ENCODE measurements at regions not wholly inside any gene's neighbourhood (a gene's known extent, or its start where the extent isn't known, plus 50 kb on each side); places are given as distances from the start of the nearest gene placed in this dataset.

DNA sequence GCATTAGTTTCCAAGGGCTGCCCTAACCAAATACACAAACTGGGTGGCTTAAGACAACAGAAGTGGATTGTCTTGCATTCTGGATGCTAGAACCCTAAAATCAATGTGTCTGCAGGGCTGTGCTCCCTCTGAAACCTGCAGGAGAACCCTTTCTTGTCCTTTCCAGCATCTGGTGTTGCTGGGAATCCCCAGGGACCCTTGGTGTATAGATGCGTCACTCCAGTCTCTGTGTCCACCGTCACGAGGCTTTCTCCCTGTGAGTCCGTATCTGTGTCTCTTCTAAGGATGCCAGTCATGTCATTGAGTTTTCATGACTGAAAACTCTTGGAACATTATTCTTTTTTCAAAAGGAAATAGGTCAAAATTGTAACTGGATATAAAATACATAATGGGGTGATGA lies 142.9 kb downstream of the RNASET2 start:
- WGBS (ENCODE audit: insufficient coverage) = 89% methylated on average over 1 of the region's 4 CpGs
- Histone ChIP-seq H3K36me3 (ENCODE audit: control insufficient read depth, insufficient read depth, low read length) (no peaks in the 10 kb centered on the region), H3K27me3 (ENCODE audit: control insufficient read depth, insufficient read depth, low read length) (no peaks in the 10 kb centered on the region), H3K9me3 (ENCODE audit: control insufficient read depth, insufficient read depth, low read length) (no peaks in the 10 kb centered on the region), H3K4me3 (ENCODE audit: low read depth, low read length) (no peak overlapping the region), H3K4me1 (ENCODE audit: control insufficient read depth, insufficient read depth, low read length) (no peaks in the 10 kb centered on the region), H3K27ac (ENCODE audit: low read depth, low read length) (no peak overlapping the region)
- no peak for DNase-seq (ENCODE audit: low read depth in 4 of 6, low spot score in 6 of 6)

DNA sequence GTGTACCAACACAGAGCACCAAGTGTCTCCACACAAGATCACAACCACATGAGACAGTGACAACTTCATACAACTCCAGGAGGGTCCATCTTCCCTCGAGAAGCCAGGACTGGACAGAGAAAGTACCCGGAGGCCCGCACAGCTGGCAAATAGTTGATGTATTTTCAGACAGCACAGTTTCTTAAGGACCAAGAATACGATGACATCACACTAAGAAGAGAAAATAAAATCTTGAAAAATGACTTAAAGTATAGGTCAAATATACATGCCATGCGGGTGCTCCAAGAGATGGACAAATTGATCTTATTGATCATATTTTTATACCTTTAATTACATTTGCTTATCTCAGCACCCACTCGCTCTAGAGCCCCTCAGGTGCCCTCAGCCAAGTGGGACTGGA lies 145.5 kb downstream of the RNASET2 start:
- no peak for DNase-seq (ENCODE audit: low read depth in 4 of 6, low spot score in 6 of 6)
- H3K9me3 ChIP-seq (ENCODE audit: control insufficient read depth, insufficient read depth, low read length) = peaks cover 4% of the 10 kb centered on the region
- WGBS (ENCODE audit: insufficient coverage) = 100% methylated on average over 1 of the region's 6 CpGs

DNA sequence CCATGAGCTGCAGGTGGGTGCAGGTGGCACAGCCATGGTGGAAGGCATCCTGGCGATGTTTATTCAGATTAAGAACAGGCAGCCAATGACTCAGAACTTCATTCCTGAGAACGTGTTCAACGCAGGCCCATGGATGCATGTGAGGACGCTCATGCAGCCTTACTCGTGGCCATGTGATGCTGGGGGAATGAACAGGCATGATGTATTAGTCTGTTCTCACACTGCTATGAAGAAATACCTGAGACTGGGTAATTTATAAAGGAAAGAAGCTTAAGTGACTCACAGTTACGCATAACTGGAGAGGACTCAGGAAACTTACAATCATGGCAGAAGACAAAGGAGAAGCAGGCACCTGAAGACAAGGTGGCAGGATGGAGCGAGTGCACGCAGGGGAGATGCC lies 146.6 kb downstream of the RNASET2 start:
- H3K4me3 ChIP-seq (ENCODE audit: low read depth, low read length) = no peak overlapping the region
- H3K4me1 ChIP-seq (ENCODE audit: control insufficient read depth, insufficient read depth, low read length) = no peaks in the 10 kb centered on the region
- no peak for DNase-seq (ENCODE audit: low read depth in 4 of 6, low spot score in 6 of 6)
- H3K9me3 ChIP-seq (ENCODE audit: control insufficient read depth, insufficient read depth, low read length) = peaks cover 4% of the 10 kb centered on the region
- no peak overlapping the region for H3K27ac ChIP-seq (ENCODE audit: low read depth, low read length)
- H3K36me3 ChIP-seq (ENCODE audit: control insufficient read depth, insufficient read depth, low read length) = no peaks in the 10 kb centered on the region
- WGBS (ENCODE audit: insufficient coverage) = 93% methylated on average over 8 of the region's 8 CpGs
- H3K27me3 ChIP-seq (ENCODE audit: control insufficient read depth, insufficient read depth, low read length) = no peaks in the 10 kb centered on the region

More for the DNA sequence above, 145.5 kb downstream of the RNASET2 start:
- H3K36me3 ChIP-seq (ENCODE audit: control insufficient read depth, insufficient read depth, low read length) = no peaks in the 10 kb centered on the region
- no peak overlapping the region for H3K27ac ChIP-seq (ENCODE audit: low read depth, low read length)
- H3K4me3 ChIP-seq (ENCODE audit: low read depth, low read length) = no peak overlapping the region
- no peaks in the 10 kb centered on the region for H3K27me3 ChIP-seq (ENCODE audit: control insufficient read depth, insufficient read depth, low read length)
- H3K4me1 ChIP-seq (ENCODE audit: control insufficient read depth, insufficient read depth, low read length) = no peaks in the 10 kb centered on the region

DNA sequence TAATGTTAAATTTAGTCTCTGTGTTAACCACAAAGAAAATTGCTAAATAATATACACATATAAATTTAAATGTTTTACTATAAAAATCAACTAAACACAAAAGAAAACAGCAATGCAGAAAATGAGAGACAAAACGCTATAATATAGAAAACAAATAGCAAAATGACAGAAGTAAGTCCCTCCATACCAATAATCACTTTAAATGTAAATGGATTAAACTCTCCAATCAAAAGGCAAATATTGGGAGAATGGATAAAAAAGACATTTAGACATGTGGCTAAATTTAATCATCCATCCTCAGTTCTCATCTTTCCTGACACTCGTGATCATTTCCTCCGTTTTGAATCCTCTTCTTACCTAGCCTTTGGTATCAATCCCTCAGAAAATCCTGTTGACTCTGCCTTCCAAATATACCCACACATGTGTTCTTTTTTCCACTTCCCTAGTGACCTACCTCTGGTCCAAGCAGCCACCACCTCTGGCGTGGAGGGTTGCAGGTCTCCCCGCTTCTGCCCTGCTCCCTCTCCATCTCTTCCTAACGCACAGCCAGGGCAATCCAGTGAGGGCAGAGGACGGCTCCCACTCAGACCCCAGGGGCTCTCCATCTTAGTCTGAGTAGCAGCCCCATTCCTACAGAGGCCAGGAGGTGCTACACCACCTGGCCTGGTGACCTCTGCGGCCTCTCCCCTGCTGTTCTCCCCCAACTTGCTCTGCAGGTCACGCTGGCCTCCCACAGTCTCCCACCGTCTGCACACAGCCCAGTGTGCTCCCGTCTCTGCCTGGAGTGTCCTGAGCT lies 149.2 kb downstream of the RNASET2 start:
- Histone ChIP-seq H3K9me3 (ENCODE audit: control insufficient read depth, insufficient read depth, low read length) (peaks cover 4% of the 10 kb centered on the region), H3K36me3 (ENCODE audit: control insufficient read depth, insufficient read depth, low read length) (no peaks in the 10 kb centered on the region), H3K4me1 (ENCODE audit: control insufficient read depth, insufficient read depth, low read length) (no peaks in the 10 kb centered on the region), H3K27ac (ENCODE audit: low read depth, low read length) (no peak overlapping the region), H3K4me3 (ENCODE audit: low read depth, low read length) (no peak overlapping the region), H3K27me3 (ENCODE audit: control insufficient read depth, insufficient read depth, low read length) (no peaks in the 10 kb centered on the region)
- WGBS (ENCODE audit: insufficient coverage) = 96% methylated on average over 10 of the region's 11 CpGs
- no peak for DNase-seq (ENCODE audit: low read depth in 4 of 6, low spot score in 6 of 6)

DNA sequence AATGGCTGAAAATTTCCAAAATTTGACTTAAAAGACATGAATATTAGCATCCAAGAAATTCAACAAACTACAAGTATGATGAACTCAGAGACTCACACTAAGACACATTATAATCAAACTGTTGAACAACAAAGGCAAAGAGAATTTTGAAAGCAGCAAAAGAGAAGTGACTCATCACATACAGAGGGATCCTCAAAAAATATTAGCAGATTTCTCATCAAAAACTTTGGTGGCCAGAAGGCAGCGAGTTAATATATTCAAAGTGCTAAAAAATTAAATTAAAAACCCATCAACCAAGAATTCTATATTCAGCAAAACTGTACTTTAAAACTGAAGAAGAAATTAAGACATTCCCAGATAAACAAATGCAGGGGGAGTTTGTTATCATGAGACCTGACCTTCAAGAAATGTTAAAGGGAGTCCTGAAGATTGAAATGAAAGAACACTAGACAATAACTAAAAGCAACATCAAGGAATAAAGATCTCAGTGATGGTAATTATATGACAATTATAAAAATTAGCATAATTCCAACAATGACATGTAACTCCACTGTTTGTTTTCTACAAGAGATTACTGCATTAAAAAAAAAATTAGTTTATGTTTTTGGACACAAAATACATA lies 150.0 kb downstream of the RNASET2 start:
- Histone ChIP-seq H3K27me3 (ENCODE audit: control insufficient read depth, insufficient read depth, low read length) (no peaks in the 10 kb centered on the region), H3K27ac (ENCODE audit: low read depth, low read length) (no peak overlapping the region), H3K4me1 (ENCODE audit: control insufficient read depth, insufficient read depth, low read length) (no peaks in the 10 kb centered on the region), H3K9me3 (ENCODE audit: control insufficient read depth, insufficient read depth, low read length) (peaks cover 4% of the 10 kb centered on the region), H3K36me3 (ENCODE audit: control insufficient read depth, insufficient read depth, low read length) (no peaks in the 10 kb centered on the region), H3K4me3 (ENCODE audit: low read depth, low read length) (no peak overlapping the region)
- WGBS (ENCODE audit: insufficient coverage) = no CpG with 5 or more reads among the region's 1 CpG
- DNase-seq (ENCODE audit: low read depth in 4 of 6, low spot score in 6 of 6) = no peak

DNA sequence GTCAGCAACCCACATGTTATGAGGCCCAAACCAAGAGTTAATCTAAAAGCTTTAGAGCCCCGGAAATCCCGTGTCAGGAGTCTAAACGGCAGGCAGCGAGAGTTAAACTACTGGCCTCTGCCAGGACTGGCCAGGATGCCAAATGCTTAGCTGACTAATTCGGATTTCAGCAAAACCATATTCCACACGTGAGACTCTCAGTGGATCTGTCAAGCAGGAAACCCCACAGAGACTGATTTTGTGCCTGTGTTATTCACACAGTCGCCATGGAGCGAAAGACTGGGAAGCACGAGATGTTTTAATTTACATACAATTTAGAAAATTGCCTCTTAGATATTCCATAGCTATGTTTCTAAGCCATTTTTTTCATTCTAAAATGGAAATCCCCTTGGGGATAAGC lies 152.9 kb downstream of the RNASET2 start:
- H3K27ac ChIP-seq (ENCODE audit: low read depth, low read length) = no peak overlapping the region
- peaks cover 4% of the 10 kb centered on the region for H3K9me3 ChIP-seq (ENCODE audit: control insufficient read depth, insufficient read depth, low read length)
- H3K4me1 ChIP-seq (ENCODE audit: control insufficient read depth, insufficient read depth, low read length) = peaks cover 6% of the 10 kb centered on the region
- peak in 2 of 6 donors; percentile 47 to 78 for DNase-seq (ENCODE audit: low read depth in 4 of 6, low spot score in 6 of 6)
- no peak overlapping the region for H3K4me3 ChIP-seq (ENCODE audit: low read depth, low read length)
- 20% methylated on average over 6 of the region's 9 CpGs for WGBS (ENCODE audit: insufficient coverage)
- no peaks in the 10 kb centered on the region for H3K27me3 ChIP-seq (ENCODE audit: control insufficient read depth, insufficient read depth, low read length)
- no peaks in the 10 kb centered on the region for H3K36me3 ChIP-seq (ENCODE audit: control insufficient read depth, insufficient read depth, low read length)

DNA sequence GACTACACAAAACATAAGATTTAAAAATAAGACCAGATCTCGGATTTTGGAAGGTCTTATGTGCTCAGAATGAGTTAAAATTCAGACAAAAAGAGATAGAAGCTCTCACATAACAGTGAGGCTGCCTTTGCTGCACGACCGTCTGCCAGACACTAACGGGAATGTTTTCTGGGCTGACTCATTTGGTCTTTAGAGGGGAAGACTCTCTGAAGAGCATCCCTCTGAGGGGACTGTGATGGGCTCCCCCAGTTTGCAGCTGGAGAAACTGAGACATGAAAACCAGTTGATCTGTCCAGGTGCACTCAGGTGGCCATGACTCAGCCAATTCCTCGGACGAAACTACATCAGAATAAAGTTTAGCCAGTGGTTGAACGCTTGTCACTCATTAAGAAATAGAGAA lies 153.9 kb downstream of the RNASET2 start:
- peaks cover 4% of the 10 kb centered on the region for H3K9me3 ChIP-seq (ENCODE audit: control insufficient read depth, insufficient read depth, low read length)
- no peaks in the 10 kb centered on the region for H3K36me3 ChIP-seq (ENCODE audit: control insufficient read depth, insufficient read depth, low read length)
- H3K4me3 ChIP-seq (ENCODE audit: low read depth, low read length) = no peak overlapping the region
- H3K27ac ChIP-seq (ENCODE audit: low read depth, low read length) = no peak overlapping the region
- peak in 1 of 6 donors; percentile 26 for DNase-seq (ENCODE audit: low read depth in 4 of 6, low spot score in 6 of 6)
- peaks cover 6% of the 10 kb centered on the region for H3K4me1 ChIP-seq (ENCODE audit: control insufficient read depth, insufficient read depth, low read length)
- no peaks in the 10 kb centered on the region for H3K27me3 ChIP-seq (ENCODE audit: control insufficient read depth, insufficient read depth, low read length)
- WGBS (ENCODE audit: insufficient coverage) = 27% methylated on average over 3 of the region's 7 CpGs

DNA sequence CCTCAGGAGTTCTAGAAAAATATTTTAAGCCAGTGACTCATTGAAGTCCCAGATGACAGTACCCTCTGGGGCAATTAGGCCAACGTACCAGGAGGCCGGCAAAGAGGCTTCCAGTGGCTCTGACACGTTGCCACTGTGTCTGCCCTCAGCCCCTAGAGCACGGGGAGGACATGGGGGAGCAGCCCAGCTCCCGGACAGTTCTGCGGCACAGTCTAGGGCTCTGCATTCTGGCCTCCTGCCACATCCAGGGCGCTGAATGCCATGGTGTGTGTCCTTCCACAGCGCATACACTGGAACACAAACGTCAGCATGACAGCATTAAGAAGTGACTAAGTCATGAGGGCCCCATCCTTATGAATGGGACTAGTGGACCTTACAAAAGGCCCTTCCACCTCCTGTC lies 156.2 kb downstream of the RNASET2 start:
- no peaks in the 10 kb centered on the region for H3K27me3 ChIP-seq (ENCODE audit: control insufficient read depth, insufficient read depth, low read length)
- no peak overlapping the region for H3K4me3 ChIP-seq (ENCODE audit: low read depth, low read length)
- H3K36me3 ChIP-seq (ENCODE audit: control insufficient read depth, insufficient read depth, low read length) = no peaks in the 10 kb centered on the region
- H3K9me3 ChIP-seq (ENCODE audit: control insufficient read depth, insufficient read depth, low read length) = no peaks in the 10 kb centered on the region
- H3K27ac ChIP-seq (ENCODE audit: low read depth, low read length) = no peak overlapping the region
- peaks cover 6% of the 10 kb centered on the region for H3K4me1 ChIP-seq (ENCODE audit: control insufficient read depth, insufficient read depth, low read length)
- 45% methylated on average over 9 of the region's 9 CpGs for WGBS (ENCODE audit: insufficient coverage)
- no peak for DNase-seq (ENCODE audit: low read depth in 4 of 6, low spot score in 6 of 6)

DNA sequence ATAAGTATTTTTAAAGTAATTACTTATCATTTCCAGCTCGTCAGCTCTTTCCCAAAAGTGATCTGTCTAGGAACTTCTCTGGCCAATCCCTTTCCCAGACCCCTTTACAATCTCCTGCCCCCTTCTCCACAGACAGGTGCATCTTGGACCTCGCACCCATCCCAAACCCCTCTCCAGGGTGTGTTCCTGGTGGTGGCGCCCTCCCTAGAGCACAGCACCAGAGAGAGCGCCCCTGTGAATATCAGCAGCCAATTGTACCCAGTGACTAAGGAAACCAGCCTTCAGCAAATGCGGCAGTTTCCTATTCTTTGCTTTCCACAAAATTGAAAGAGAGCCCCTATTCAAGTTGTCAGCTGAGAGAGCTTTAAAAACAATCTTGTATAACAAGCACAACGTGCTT lies 157.7 kb downstream of the RNASET2 start:
- no peak overlapping the region for H3K27ac ChIP-seq (ENCODE audit: low read depth, low read length)
- H3K4me3 ChIP-seq (ENCODE audit: low read depth, low read length) = no peak overlapping the region
- DNase-seq (ENCODE audit: low read depth in 4 of 6, low spot score in 6 of 6) = peak in 2 of 6 donors; percentile 9 to 16
- H3K4me1 ChIP-seq (ENCODE audit: control insufficient read depth, insufficient read depth, low read length) = peaks cover 6% of the 10 kb centered on the region
- no peaks in the 10 kb centered on the region for H3K36me3 ChIP-seq (ENCODE audit: control insufficient read depth, insufficient read depth, low read length)
- H3K27me3 ChIP-seq (ENCODE audit: control insufficient read depth, insufficient read depth, low read length) = no peaks in the 10 kb centered on the region
- H3K9me3 ChIP-seq (ENCODE audit: control insufficient read depth, insufficient read depth, low read length) = no peaks in the 10 kb centered on the region
- 44% methylated on average over 6 of the region's 6 CpGs for WGBS (ENCODE audit: insufficient coverage)

DNA sequence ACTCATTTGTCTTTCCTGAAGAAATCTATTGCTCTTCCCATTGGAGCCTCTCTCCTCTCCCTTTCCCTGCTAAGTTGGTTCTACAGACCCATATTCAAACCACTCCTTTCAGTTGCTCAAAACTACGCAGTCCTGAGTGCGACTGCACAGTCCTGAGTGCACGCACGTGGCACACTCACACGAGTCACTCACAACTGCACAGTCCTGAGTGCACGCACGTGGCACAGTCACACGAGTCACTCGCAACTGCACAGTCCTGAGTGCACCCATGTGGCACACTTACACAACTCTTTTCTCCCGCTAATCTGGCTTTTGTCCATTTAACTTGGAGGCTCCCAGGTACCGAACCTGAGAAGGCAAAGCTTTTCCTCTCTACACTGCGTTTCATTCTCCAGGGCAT lies 159.7 kb downstream of the RNASET2 start:
- DNase-seq (ENCODE audit: low read depth in 4 of 6, low spot score in 6 of 6) = no peak
- Histone ChIP-seq H3K4me1 (ENCODE audit: control insufficient read depth, insufficient read depth, low read length) (peaks cover 6% of the 10 kb centered on the region), H3K9me3 (ENCODE audit: control insufficient read depth, insufficient read depth, low read length) (no peaks in the 10 kb centered on the region), H3K27ac (ENCODE audit: low read depth, low read length) (no peak overlapping the region), H3K4me3 (ENCODE audit: low read depth, low read length) (no peak overlapping the region), H3K27me3 (ENCODE audit: control insufficient read depth, insufficient read depth, low read length) (no peaks in the 10 kb centered on the region), H3K36me3 (ENCODE audit: control insufficient read depth, insufficient read depth, low read length) (no peaks in the 10 kb centered on the region)
- WGBS (ENCODE audit: insufficient coverage) = 90% methylated on average over 12 of the region's 12 CpGs
